ENCODE measurements at regions not wholly inside any gene's neighbourhood (a gene's known extent, or its start where the extent isn't known, plus 50 kb on each side); places are given as distances from the start of the nearest gene placed in this dataset.

GRCh38 chr9:95741631-95742030 lies 133.9 kb upstream of the ERCC6L2 start:
- DNase-seq (ENCODE audit: low spot score) (no peak), ATAC-seq (ENCODE audit: insufficient number of reproducible peaks, low FRiP score, low read depth) (no peak)
- Histone ChIP-seq H3K9me3 (no peaks in the 10 kb centered on the region), H3K36me3 (no peaks in the 10 kb centered on the region), H3K4me3 (no peak overlapping the region), H3K27ac (no peak overlapping the region), H3K27me3 (replicated peaks; ENCODE audit: insufficient read depth) (peaks cover 3% of the 10 kb centered on the region), H3K4me1 (ENCODE audit: control insufficient read depth in 1 of 2, low read depth in 2 of 2) (no peaks in the 10 kb centered on the region)
- TF ChIP-seq, protein P1, sequence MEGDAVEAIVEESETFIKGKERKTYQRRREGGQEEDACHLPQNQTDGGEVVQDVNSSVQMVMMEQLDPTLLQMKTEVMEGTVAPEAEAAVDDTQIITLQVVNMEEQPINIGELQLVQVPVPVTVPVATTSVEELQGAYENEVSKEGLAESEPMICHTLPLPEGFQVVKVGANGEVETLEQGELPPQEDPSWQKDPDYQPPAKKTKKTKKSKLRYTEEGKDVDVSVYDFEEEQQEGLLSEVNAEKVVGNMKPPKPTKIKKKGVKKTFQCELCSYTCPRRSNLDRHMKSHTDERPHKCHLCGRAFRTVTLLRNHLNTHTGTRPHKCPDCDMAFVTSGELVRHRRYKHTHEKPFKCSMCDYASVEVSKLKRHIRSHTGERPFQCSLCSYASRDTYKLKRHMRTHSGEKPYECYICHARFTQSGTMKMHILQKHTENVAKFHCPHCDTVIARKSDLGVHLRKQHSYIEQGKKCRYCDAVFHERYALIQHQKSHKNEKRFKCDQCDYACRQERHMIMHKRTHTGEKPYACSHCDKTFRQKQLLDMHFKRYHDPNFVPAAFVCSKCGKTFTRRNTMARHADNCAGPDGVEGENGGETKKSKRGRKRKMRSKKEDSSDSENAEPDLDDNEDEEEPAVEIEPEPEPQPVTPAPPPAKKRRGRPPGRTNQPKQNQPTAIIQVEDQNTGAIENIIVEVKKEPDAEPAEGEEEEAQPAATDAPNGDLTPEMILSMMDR (IDR thresholded peaks at IDR 0.05) = no peak

DNA sequence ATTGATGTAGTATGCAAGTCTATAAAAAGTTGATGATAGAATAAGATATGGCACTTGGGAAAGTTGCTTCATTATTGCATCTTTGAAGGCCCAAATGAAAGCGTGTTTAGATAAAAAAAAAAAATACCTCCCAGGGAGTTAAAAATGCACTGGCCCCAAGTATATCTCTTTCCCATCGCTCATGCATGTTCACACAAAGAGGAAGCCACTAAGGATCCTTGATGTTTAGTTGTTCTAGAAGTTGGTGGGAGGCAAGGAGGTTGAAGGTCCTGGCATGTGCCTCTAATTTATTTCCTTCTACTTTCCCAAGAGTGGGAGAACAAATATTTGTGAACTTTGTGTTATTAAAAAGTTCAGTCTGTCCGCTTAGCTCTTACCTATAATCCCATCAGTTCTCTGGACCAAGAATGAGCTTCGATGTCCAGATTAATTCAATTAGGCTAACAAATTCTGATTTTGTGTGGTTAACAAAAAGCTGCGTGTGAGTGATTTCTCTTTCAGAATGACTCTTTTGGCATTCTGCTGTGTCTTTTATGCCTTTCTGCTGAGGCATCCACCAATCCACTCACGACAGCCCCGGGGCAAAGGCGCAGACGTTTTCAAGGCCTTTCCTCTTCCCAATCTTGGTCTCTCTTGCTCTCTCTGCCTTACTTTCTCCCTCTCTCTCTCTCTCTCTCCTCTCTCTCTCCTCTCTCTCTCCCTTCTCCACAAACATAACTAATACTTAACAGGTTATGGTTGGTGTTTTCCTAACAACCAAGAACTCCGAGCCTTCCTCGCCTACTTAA lies 135.1 kb upstream of the ERCC6L2 start:
- Histone ChIP-seq H3K27me3 (replicated peaks; ENCODE audit: insufficient read depth) (peaks cover 3% of the 10 kb centered on the region), H3K27ac (no peak overlapping the region), H3K36me3 (no peaks in the 10 kb centered on the region), H3K4me1 (ENCODE audit: control insufficient read depth in 1 of 2, low read depth in 2 of 2) (no peaks in the 10 kb centered on the region), H3K9me3 (no peaks in the 10 kb centered on the region), H3K4me3 (no peak overlapping the region)
- ATAC-seq (ENCODE audit: insufficient number of reproducible peaks, low FRiP score, low read depth) = no peak
- no peak for DNase-seq (ENCODE audit: low spot score)
- TF ChIP-seq, protein P1 (IDR thresholded peaks at IDR 0.05) = no peak

DNA sequence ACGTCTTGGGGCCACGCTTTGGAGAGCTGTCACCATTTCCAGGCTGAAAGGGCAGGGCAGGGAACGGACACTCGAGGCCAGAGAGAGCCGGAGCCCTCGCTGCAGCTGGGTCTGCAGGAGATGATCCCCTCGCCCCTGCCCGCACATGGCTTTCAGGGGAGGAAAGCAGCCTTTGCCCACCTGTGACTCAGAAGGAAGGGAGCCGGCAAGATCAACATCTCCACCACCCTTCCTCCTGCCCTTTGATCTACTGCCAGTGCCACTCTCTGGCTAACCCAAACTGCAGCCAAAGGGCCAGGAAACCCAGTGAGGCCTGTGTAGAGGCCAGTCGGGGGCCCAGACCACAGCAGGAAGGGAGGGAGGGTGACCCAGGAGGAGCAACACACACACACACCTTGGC lies 137.1 kb upstream of the ERCC6L2 start:
- no peak for ATAC-seq (ENCODE audit: insufficient number of reproducible peaks, low FRiP score, low read depth)
- no peak overlapping the region for H3K4me3 ChIP-seq
- TF ChIP-seq, protein P1 (IDR thresholded peaks at IDR 0.05) = no peak

DNA sequence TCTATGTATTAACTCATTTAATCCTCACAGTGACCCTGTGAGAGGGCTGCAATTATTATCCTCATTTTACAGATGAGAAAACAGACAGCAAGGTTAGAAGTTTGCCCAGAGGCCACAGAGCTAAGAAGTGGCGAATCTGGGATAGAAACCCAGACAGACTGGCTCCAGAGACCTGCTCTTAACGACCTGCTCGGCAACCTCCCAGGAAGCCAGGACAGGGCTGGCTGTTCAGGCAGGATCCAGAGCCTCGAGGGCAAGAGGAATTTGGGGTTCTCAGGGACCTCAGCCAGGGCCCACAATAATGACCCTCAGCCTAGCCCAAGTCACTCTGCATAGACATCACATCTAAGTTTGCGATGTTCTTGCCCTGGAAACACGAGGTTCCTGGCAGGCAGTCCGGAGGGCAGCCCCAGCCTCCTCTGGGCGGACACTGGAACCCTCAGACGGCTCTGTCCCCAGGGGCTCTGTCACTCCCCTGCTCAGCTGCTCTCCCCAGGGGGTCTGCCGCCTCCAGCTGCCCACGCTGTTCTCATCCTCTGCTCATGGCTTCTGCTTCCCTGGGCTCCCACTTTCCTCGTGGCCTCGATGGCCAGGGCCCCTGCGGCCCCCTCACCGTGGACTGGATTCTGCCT lies 138.5 kb upstream of the ERCC6L2 start:
- ATAC-seq (ENCODE audit: insufficient number of reproducible peaks, low FRiP score, low read depth) (no peak), DNase-seq (ENCODE audit: low spot score) (no peak)
- Histone ChIP-seq H3K4me3 (no peak overlapping the region), H3K4me1 (ENCODE audit: control insufficient read depth in 1 of 2, low read depth in 2 of 2) (no peaks in the 10 kb centered on the region), H3K9me3 (no peaks in the 10 kb centered on the region), H3K27ac (no peak overlapping the region), H3K36me3 (no peaks in the 10 kb centered on the region), H3K27me3 (replicated peaks; ENCODE audit: insufficient read depth) (no peaks in the 10 kb centered on the region)
- TF ChIP-seq, protein P1 (IDR thresholded peaks at IDR 0.05) = no peak

More for the DNA sequence above, 137.1 kb upstream of the ERCC6L2 start:
- no peaks in the 10 kb centered on the region for H3K9me3 ChIP-seq
- H3K27me3 ChIP-seq (replicated peaks; ENCODE audit: insufficient read depth) = no peaks in the 10 kb centered on the region
- H3K36me3 ChIP-seq = no peaks in the 10 kb centered on the region
- no peak overlapping the region for H3K27ac ChIP-seq
- no peaks in the 10 kb centered on the region for H3K4me1 ChIP-seq (ENCODE audit: control insufficient read depth in 1 of 2, low read depth in 2 of 2)
- no peak for DNase-seq (ENCODE audit: low spot score)

DNA sequence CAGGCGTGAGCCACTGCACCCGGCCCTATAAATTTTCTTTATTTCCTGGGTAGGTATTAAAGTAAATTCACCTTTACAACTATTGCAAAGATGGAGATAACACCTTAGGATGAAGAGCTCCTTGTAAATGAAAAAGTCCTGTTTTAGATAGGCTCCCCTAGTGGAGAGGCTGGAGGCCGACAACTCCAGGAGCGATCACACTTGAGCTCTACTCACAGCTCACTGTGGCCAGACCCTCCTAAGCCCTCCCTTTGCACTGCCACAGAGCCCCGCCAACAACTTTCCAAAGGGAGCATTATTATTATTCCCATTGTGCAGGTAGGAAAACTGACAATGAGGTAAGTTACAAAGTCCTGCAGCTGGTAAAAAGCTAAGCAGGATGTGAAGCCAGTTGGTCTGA lies 139.1 kb upstream of the ERCC6L2 start:
- Histone ChIP-seq H3K27ac (no peak overlapping the region), H3K27me3 (replicated peaks; ENCODE audit: insufficient read depth) (no peaks in the 10 kb centered on the region), H3K4me3 (no peak overlapping the region), H3K36me3 (no peaks in the 10 kb centered on the region), H3K4me1 (ENCODE audit: control insufficient read depth in 1 of 2, low read depth in 2 of 2) (no peaks in the 10 kb centered on the region), H3K9me3 (no peaks in the 10 kb centered on the region)
- DNase-seq (ENCODE audit: low spot score) = no peak
- ATAC-seq (ENCODE audit: insufficient number of reproducible peaks, low FRiP score, low read depth) = no peak
- TF ChIP-seq, protein P1 (IDR thresholded peaks at IDR 0.05) = no peak

Data from thoracic aorta (tissue), 2 donors.